Dermis blood vessel endothelial cell (primary cell): ENCODE measurements at regions not wholly inside any gene's neighbourhood (a gene's known extent, or its start where the extent isn't known, plus 50 kb on each side); places are given as distances from the start of the nearest gene placed in this dataset.

Experiments
- DNase-seq: peaks from one replicate; pipeline ENCODE4 v3.0.0; 2010

- no peak for DNase-seq
Observed at GRCh38 chr6:6376845-6377244, 56.4 kb upstream of the F13A1 start.

- DNase-seq: no peak
Observed at GRCh38 chr6:6377621-6378020, 57.2 kb upstream of the F13A1 start.

DNA sequence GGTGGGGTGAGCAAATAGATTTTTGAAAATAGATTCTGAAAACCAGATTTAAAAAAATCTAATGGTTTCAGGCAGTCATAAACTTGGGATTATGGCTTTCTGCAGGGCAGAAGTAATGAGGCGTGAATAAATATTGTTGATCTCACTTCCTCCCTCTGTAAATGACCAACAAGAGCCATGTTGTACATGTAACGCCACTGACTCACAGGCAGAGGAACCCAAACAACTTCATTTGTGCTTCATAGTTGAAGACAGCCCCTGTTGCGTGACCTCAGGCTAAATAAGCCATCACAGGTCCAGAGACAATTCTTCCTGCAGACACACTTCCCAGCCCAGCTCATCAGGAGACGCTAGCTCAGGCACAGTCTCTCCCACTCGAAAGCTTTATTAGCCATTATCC, 59.1 kb upstream of the F13A1 start:
- DNase-seq: no peak

DNA sequence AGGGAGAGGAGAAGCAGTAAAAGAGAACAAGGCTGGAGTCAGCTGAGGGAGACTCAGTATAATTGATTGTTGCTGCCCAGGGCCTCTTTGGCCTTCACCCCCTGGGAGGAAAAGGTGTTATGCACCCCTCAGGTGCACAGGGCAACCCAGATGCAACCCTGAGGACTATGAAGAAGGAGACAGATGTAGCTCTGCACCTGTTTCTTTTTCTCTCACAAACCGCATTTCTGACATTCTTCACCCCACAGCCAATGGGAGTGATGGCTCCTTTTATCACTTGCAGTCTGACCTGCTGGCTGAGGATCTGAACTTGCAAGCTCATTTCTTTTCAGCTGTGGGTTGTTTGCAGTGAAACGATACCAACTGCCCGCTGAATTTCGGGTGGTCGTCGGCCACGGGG, 64.1 kb upstream of the F13A1 start:
- no peak for DNase-seq

GRCh38 chr6:6386010-6386409, 65.5 kb upstream of the F13A1 start:
- peak; percentile 0 for DNase-seq

DNA sequence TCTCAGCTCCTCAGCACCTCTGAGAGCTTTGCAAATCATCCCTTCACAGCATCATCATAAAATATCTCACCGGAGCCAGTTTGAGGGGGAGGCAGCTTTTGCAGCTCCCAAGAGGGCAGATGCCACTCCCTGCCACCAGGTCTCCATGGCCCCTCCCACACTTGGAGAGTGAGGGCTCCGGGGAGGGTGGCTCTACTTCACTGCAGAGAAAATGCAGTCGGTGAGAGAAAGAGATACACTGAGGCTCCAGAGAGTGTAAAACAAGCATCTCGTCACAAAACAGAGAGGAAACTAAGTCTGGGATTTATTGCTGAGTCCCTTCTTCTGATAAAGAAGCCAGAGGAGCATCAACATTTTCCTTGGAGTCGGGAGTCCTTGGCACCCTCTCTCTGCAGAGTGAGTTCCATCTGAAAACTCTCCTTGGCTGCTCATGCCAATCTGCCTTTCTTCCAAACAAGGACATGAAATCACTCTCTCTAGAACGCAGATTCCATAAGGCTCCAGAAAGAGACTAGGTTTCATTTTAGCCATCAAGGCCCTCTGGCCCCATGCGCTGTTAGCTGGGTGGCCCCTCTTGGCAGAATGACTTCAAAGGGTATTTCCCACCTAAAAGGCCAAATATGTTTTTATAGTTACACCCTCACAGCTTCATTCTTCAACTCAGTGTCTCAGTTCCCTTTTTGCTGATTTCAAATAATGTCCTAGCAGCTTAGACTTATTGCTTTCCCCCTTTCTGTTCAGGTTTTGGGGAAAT, 70.6 kb upstream of the F13A1 start:
- no peak for DNase-seq

DNA sequence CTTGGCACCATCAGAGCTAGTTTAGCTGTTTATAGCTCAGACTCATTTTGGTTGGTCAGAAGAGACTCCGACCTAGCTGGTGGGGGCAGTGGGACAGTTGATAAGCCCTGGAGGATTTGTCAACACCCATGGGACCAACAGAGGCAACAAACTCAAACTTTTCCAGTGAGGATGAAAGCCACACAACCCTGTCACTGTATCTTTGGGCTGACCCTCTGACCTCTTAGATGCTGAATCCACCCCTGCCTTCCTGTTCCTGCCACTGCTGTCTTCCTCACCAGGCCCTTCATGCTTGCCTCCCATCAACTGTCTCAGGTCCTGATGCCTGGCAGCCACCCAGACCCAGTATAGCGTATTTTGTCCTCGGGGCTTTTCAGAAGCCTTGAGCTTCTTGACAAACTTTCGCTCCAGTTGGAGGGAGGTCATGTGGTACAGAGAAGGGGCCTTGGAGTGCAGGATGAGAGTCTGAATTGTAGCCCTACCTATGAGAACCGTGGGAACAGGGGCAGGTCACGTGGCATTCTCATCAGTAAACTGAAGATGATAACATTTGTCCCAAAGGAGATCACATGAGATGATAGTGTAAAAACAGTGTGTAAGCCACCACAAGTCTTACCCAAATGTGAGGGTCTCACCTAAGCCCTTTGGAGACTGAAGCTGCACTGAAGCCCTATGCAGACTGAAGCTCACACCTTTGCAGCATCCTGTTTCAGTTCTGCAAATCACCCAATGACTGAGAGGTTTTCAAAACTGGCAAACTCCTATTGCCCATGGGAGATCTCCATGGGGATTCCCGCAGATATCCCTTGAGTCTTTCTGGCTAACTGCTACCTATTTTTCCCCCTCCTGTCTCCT, 72.0 kb upstream of the F13A1 start:
- no peak for DNase-seq

DNA sequence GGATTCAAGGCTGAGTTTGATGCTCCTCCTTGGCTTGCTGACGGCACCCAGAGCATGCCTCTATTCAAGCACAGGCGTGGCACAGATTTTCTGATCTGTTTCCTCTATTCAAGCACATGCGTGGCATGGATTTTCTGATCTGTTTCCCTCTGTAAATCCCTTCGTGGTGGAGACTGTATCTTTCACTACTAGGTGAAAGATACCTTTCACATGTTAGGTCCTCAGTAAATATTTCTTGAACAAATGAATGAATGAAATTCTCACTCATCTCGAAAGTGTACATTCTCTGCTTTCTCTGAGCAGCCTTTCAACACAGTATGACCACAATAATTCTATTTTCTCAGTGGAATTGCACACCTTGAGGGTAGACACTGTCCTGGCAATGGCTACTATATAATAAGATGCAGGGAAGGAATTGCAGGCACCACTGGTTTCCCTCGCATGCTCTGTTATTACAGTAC, 72.6 kb upstream of the F13A1 start:
- DNase-seq: no peak

DNA sequence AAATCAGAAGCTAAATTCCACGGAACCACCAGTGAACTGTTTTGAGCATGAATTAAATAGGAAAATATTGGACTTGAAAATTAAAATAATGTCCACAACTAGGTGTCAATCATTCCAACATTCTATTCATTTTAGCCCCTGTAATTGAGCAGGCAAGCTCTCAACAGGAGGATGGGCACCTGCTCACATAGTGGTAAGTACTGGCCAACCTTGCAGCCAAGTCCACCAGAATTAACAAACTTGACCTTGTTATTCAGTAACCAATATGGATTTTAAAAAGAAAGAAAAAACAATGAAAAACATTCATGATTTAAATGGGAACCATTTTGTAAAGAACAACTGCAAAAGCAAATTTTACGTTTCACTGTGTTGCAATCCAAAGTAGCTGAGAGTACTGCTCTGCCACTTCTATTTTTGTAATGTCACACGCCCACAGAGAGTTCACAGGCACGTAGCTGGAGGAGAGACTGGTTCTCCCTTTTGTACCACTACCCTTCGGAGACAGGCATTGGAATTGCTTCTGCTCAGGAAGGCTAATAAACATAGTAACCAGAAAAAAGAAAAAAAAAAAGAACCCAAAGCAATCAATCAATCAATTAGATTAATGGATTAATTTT, 75.2 kb upstream of the F13A1 start:
- no peak for DNase-seq

GRCh38 chr6:6397842-6398241, 77.4 kb upstream of the F13A1 start:
- no peak for DNase-seq

DNA sequence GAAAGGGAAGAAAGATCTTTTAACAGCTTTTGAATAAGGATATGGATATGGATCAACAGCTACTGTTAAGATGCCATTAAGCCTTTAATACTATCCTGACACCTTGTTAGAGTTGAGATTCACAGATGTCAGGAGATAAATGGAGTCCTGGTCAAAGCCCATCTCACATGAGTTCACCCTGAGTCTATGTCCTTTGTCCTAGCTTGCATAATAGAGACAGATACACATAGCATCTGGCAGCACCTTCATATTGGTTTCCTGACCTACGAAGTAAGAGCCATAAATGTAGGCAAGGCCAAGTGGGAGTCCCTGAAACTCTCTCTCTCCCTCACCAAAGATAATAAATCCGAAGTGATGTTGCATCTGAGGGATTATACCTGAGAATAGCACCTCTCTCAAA, 79.1 kb upstream of the F13A1 start:
- no peak for DNase-seq

DNA sequence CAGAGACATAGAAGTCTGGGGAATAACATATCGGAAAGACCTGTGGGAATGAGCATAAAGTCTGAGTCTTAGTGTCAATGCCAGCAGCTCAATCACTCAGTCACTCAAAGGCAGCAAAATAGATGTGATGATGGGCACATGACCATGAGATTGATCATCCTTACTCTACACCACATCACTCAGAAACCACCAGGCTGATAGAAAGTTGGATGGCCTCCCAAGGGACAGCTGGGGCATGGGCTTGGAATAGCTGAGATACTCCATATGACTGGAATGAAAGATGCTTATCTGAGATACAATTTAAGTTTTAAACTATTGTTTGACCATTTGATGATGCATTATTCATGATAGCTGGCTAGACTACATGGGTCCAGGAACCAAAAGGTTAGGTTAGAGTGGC, 80.9 kb upstream of the F13A1 start:
- DNase-seq: no peak

- no peak for DNase-seq
Observed at GRCh38 chr6:6402006-6402405, 81.5 kb upstream of the F13A1 start.

DNA sequence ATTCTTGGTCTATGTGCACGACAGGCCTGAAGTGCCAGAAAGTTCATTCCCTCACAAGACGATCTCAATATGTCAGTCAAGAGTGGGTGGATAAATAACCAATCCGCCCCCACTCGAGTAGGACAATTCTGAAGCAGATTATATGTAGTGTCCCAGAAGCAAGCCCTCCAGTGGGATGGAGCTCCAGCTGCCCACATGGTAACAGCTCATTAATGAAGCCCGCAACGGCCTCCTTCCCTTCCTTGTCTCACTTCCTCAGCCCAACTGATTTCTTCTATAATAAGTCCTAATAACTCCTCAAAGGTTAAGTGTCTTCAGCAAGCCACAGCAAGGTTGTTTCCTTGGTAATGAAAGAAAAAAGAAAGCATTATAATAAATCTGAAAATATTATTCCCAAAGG, 82.1 kb upstream of the F13A1 start:
- DNase-seq: no peak

DNA sequence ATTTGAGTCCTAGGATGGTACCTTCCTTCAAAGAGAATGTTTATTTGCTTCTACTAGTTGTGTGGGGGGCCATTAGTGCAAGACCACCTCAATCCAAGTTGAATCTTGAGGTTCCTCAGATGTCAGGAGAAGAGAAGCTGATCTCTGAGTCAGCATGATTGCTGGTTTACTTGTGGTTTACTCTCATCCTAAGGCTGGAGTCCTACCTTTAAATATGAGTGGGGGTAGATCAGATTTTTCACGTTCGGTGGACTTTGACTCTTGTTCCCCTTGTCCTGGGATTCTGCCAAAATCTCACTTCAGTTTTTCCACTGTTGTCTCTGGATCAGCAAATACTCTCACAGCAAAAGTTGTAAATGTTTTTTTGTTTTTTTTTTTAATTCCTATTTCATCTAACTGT, 84.6 kb upstream of the F13A1 start:
- no peak for DNase-seq

DNA sequence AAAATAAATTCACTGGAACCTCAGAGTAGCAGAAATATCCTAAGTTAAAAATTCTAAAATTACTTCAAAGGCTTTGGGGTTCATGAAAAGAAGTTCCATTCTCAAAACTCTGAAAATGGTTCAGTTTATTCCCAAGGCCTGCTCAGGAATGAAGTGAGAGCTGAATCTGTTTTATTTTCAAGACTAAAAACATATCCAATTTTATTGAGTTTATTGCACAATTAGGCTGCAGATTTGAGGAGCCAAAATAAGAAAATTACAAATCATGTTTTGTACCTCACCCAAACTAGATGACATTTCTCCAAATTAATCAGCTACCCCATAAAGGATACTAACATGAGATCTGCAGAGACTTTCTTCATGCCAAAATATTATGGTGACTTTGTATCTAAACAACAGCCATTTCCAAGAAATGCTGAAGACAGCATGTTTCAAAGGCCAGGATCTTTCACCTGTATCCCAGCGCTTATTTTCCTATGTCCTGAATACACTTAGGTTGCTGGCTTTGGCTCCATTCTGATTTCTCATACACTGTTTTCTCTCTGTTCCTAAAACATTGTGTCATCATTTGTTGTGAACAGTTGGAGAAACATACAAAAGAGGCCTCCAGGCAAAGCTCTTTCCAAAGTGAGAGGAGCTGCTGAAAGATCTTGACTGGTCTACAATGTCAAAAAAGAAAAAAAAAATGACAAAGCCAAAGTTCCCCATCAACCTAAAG, 85.7 kb upstream of the F13A1 start:
- DNase-seq: no peak

GRCh38 chr6:6406715-6407070, 86.2 kb upstream of the F13A1 start:
- no peak for DNase-seq

DNA sequence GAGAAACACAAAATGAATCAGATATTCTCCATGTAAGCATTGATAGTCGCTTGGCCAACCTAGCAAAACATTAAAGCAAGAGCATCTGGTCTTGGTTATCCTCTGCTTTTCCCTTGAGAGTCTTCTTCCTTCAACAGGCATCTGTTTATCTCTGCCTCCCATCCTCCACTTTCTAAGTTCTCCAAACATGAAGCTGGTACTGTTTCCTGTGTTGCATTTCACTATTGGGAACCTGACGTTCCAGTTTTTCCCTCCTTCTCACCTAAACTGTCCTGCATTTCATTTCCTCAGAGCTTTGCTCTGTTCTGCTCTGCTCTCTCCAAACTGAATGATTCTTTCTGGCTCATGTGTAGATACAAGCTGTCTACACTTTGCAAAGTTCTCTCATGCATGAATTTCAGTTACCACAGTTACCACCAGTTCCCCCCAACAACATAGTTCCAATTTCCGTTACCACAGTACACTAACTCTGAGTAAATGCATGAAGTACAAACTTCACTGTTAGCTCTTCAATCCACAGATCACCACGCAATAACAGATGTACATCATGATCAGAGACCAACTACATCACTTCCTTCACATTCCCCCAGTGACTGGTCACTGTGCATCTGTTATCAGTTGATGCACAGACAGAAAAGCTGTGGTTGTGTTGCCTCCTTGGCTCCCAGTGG, 86.7 kb upstream of the F13A1 start:
- DNase-seq: no peak

GRCh38 chr6:6409397-6410030, 89.1 kb upstream of the F13A1 start:
- no peak for DNase-seq

DNA sequence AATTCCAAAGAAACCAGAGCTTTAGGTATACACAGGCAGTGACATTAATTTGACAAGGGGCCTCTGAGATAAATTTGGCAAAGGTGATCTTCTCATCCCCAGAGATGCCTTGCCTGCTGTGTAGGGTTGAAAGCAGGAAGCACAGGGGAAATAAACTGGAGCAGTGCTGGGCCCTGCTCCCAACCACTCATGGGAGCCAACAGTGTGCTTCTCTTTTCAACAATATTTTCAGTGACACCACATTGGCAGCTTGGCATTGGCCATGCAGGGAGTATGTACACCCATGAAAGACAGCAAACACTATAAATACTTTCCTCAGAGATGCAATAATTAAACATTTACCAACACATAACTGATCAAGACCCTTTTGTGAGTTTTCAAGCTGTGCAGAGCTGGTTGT, 90.7 kb upstream of the F13A1 start:
- no peak for DNase-seq

- DNase-seq: no peak
Observed at GRCh38 chr6:6412221-6412620, 91.8 kb upstream of the F13A1 start.

GRCh38 chr6:6412700-6413099, 92.2 kb upstream of the F13A1 start:
- DNase-seq: no peak
